H1 (cell line): ENCODE measurements at regions not wholly inside any gene's neighbourhood (a gene's known extent, or its start where the extent isn't known, plus 50 kb on each side); places are given as distances from the start of the nearest gene placed in this dataset.

Experiments
- CTCF ChIA-PET: fragments of 300-600 bp; sonication (Branson Sonifier 250); formaldehyde crosslinking; loops from one replicate; lab custom pipeline; 2021; ENCODE audit not compliant: partially characterized antibody; lab: Charles Lee
- POLR2A ChIA-PET: fragments of 300-600 bp; sonication (Branson Sonifier 250); formaldehyde crosslinking; loops from one replicate; lab custom pipeline; 2021; ENCODE audit warnings: inconsistent platforms; ENCODE audit not compliant: partially characterized antibody; lab: Charles Lee
- DNase-seq, 2 experiments: peaks; one replicate each; pipeline versions ENCODE4 v3.0.0 to v3.0.0-alpha.2; 2010 to 2022; ENCODE audit warnings: low spot score in 2 of 2, low read depth in 1 of 2, mixed read lengths in 1 of 2
- FAIRE-seq: peaks from 2 replicates; lab custom pipeline; 2011; peaks lifted over from hg19 to GRCh38; lab: Jason Lieb, UNC
- H2AFZ ChIP-seq: 2 replicates; pipeline ENCODE4 v1.8.1; 2012; ENCODE audit warnings: low read length, inconsistent platforms
- H2AK5ac ChIP-seq: 2 replicates; pipeline ENCODE4 v1.6.1; 2013; ENCODE audit warnings: low read depth, low read length
- H2BK120ac ChIP-seq: replicated peaks from 2 replicates; pipeline ENCODE3; 2013; ENCODE audit warnings: low read depth, low read length, inconsistent platforms
- H2BK12ac ChIP-seq: 2 replicates; pipeline ENCODE4 v1.6.1; 2013; ENCODE audit warnings: low read depth, low read length
- H2BK15ac ChIP-seq: 2 replicates; pipeline ENCODE4 v1.6.1; 2013; ENCODE audit warnings: low read length
- H2BK20ac ChIP-seq: 2 replicates; pipeline ENCODE4 v1.6.1; 2013; ENCODE audit warnings: low read length
- H2BK5ac ChIP-seq: 2 replicates; pipeline ENCODE4 v1.6.1; 2013; ENCODE audit warnings: low read depth, low read length
- H3K14ac ChIP-seq: 2 replicates; pipeline ENCODE4 v1.6.1; 2013; ENCODE audit warnings: inconsistent platforms; ENCODE audit not compliant: insufficient read length
- H3K18ac ChIP-seq: 2 replicates; pipeline ENCODE4 v1.6.1; 2013; ENCODE audit warnings: low read length; ENCODE audit errors: extremely low read depth
- H3K23ac ChIP-seq: 2 replicates; pipeline ENCODE4 v1.6.1; 2013; ENCODE audit warnings: inconsistent platforms; ENCODE audit not compliant: insufficient read length
- H3K23me2 ChIP-seq: 2 replicates; pipeline ENCODE4 v1.6.1; 2013; ENCODE audit warnings: low read depth, low read length
- H3K27ac ChIP-seq: 2 replicates; pipeline ENCODE4 v1.6.1; 2011; ENCODE audit warnings: low read depth, low read length, inconsistent platforms
- H3K27me3 ChIP-seq, 4 experiments: replicated peaks in 1 of 4; 1 replicate in 1 of 4; 2 replicates in 3 of 4; pipeline versions ENCODE4 v1.6.1 to v1.8.1; 2011 to 2013; ENCODE audit warnings: low read length in 3 of 4, mild to moderate bottlenecking in 3 of 4, inconsistent platforms in 2 of 4, mixed read lengths in 2 of 4, moderate library complexity in 1 of 4; ENCODE audit not compliant: control insufficient read depth in 3 of 4, insufficient read depth in 3 of 4; ENCODE audit errors: extremely low read depth in 1 of 4
- H3K36me3 ChIP-seq, 4 experiments: 2 replicates each; pipeline versions ENCODE4 v1.6.1 to v1.8.1; 2011 to 2013; ENCODE audit warnings: mild to moderate bottlenecking in 4 of 4, low read length in 3 of 4, moderate library complexity in 2 of 4, control low read depth in 1 of 4, inconsistent platforms in 1 of 4; ENCODE audit not compliant: insufficient read depth in 4 of 4, control insufficient read depth in 2 of 4
- H3K4ac ChIP-seq: replicated peaks from 2 replicates; pipeline ENCODE3; 2013; ENCODE audit warnings: low read length, low read depth, mixed read lengths, inconsistent platforms; ENCODE audit not compliant: insufficient read length
- H3K4me1 ChIP-seq, 4 experiments: replicated peaks in 1 of 4; 1 replicate in 1 of 4; 2 replicates in 3 of 4; pipeline versions ENCODE4 v1.6.1 to v1.8.1; 2011 to 2013; ENCODE audit warnings: low read length in 3 of 4, inconsistent platforms in 2 of 4, mixed read lengths in 1 of 4; ENCODE audit not compliant: insufficient read depth in 4 of 4, control insufficient read depth in 3 of 4
- H3K4me2 ChIP-seq, 2 experiments: 2 replicates each; pipeline versions ENCODE4 v1.6.1 to v1.8.1; 2011 to 2013; ENCODE audit warnings: low read depth in 2 of 2, low read length in 2 of 2, control low read depth in 1 of 2, inconsistent platforms in 1 of 2, mild to moderate bottlenecking in 1 of 2; ENCODE audit not compliant: insufficient read depth in 1 of 2
- H3K4me3 ChIP-seq, 4 experiments: fragments of 200-600, 300-600 bp in 1 of 4; sonication (generic), shearing (Covaris generic), sonication (Bioruptor Twin) in 1 of 4; 2 replicates each; pipeline versions ENCODE4 v1.5.1 to v1.8.1; 2011 to 2016; ENCODE audit warnings: low read length in 4 of 4, low read depth in 3 of 4, control low read depth in 2 of 4, inconsistent platforms in 2 of 4, mild to moderate bottlenecking in 2 of 4, mixed read lengths in 1 of 4, moderate library complexity in 1 of 4; ENCODE audit not compliant: insufficient read depth in 2 of 4; ENCODE audit errors: extremely low read depth in 1 of 4
- H3K56ac ChIP-seq: replicated peaks from 2 replicates; pipeline ENCODE3; 2013; ENCODE audit warnings: low read depth, mild to moderate bottlenecking, mixed read lengths, low read length, inconsistent platforms; ENCODE audit not compliant: insufficient read length
- H3K79me1 ChIP-seq: 2 replicates; pipeline ENCODE4 v1.6.1; 2013; ENCODE audit warnings: low read depth, low read length, control low read depth
- H3K79me2 ChIP-seq, 2 experiments: 2 replicates each; pipeline versions ENCODE4 v1.6.1 to v1.8.1; 2012 to 2013; ENCODE audit warnings: low read length in 2 of 2, mild to moderate bottlenecking in 2 of 2, inconsistent platforms in 1 of 2; ENCODE audit not compliant: insufficient read depth in 2 of 2, control insufficient read depth in 1 of 2
- H3K9ac ChIP-seq, 4 experiments: replicated peaks in 1 of 4; 1 replicate in 1 of 4; 2 replicates in 3 of 4; pipeline versions ENCODE4 v1.6.1 to v1.8.1; 2011 to 2013; ENCODE audit warnings: low read depth in 3 of 4, low read length in 3 of 4, control low read depth in 2 of 4, mild to moderate bottlenecking in 2 of 4, moderate library complexity in 2 of 4, inconsistent platforms in 1 of 4; ENCODE audit errors: extremely low read depth in 1 of 4
- H3K9me3 ChIP-seq, 2 experiments: 2 replicates each; pipeline versions ENCODE4 v1.6.1 to v1.8.1; 2012 to 2013; ENCODE audit warnings: mild to moderate bottlenecking in 2 of 2, moderate library complexity in 2 of 2, control low read depth in 1 of 2, inconsistent platforms in 1 of 2, low read depth in 1 of 2, low read length in 1 of 2, mixed read lengths in 1 of 2; ENCODE audit not compliant: insufficient read depth in 2 of 2
- H4K20me1 ChIP-seq, 2 experiments: replicated peaks in 1 of 2; 2 replicates each; pipeline versions ENCODE3 to v1.8.1; 2011 to 2013; ENCODE audit warnings: inconsistent platforms in 2 of 2, low read length in 2 of 2, mild to moderate bottlenecking in 1 of 2; ENCODE audit not compliant: insufficient read depth in 2 of 2, control insufficient read depth in 1 of 2
- H4K5ac ChIP-seq: 2 replicates; pipeline ENCODE4 v1.6.1; 2013; ENCODE audit warnings: low read length, low read depth, mixed read lengths, inconsistent platforms; ENCODE audit not compliant: insufficient read length
- H4K8ac ChIP-seq: 2 replicates; pipeline ENCODE4 v1.8.0; 2013; ENCODE audit warnings: mild to moderate bottlenecking, moderate library complexity, low read length, inconsistent platforms; ENCODE audit not compliant: insufficient read depth; ENCODE audit errors: extremely low read depth
- H4K91ac ChIP-seq: replicated peaks from 2 replicates; pipeline ENCODE3; 2013; ENCODE audit warnings: low read length, mixed read lengths, inconsistent platforms; ENCODE audit not compliant: insufficient read length
- EGR1 ChIP-seq: IDR thresholded peaks from 2 replicates; pipeline ENCODE4 v1.6.1; 2011; ENCODE audit warnings: low read depth, low read length, borderline replicate concordance
- MAFK ChIP-seq: IDR thresholded peaks from 2 replicates; pipeline ENCODE4 v1.6.1; 2012; ENCODE audit warnings: low read depth, mild to moderate bottlenecking, improper control_type of control experiment, low read length
- MAX ChIP-seq: IDR thresholded peaks from 2 replicates; pipeline ENCODE4 v1.6.1; 2012; ENCODE audit warnings: inconsistent platforms
- NANOG ChIP-seq: IDR thresholded peaks from 2 replicates; pipeline ENCODE4 v1.6.1; 2011; ENCODE audit warnings: low read length, low read depth, mild to moderate bottlenecking, inconsistent platforms; ENCODE audit not compliant: insufficient read depth, poor library complexity, severe bottlenecking
- RNF2 ChIP-seq: fragments of 200-900, 300-1000 bp; sonication (generic); IDR thresholded peaks from 2 replicates; pipeline ENCODE4 v1.7.1; 2016; ENCODE audit warnings: borderline replicate concordance, low read depth, mild to moderate bottlenecking, antibody characterized with exemption, low read length; ENCODE audit not compliant: poor library complexity, severe bottlenecking; ENCODE audit errors: missing control alignments
- SP1 ChIP-seq: IDR thresholded peaks from 2 replicates; pipeline ENCODE4 v1.6.1; 2011; ENCODE audit warnings: low read depth, low read length
- TAF1 ChIP-seq: IDR thresholded peaks from 2 replicates; pipeline ENCODE4 v1.6.1; 2011; ENCODE audit warnings: mild to moderate bottlenecking, low read depth, low read length
- YY1 ChIP-seq: IDR thresholded peaks from 2 replicates; pipeline ENCODE4 v1.6.1; 2011; ENCODE audit warnings: low read depth, mild to moderate bottlenecking, low read length
- ZNF274 ChIP-seq: IDR thresholded peaks from 2 replicates; pipeline ENCODE4 v1.7.0; 2012; ENCODE audit warnings: low read length, borderline replicate concordance; ENCODE audit errors: extremely low read depth
- WGBS, 2 experiments: shearing (Covaris generic) in 1 of 2; methylation state at CpG; one replicate each; pipeline versions ENCODE4 v1.1.6 to v1.1.7; 2013 to 2015; ENCODE audit warnings: low lambda C conversion rate in 2 of 2, mixed read lengths in 2 of 2, inconsistent platforms in 1 of 2, low coverage in 1 of 2, missing lambda C conversion rate in 1 of 2; ENCODE audit not compliant: insufficient replicate concordance in 2 of 2, insufficient coverage in 1 of 2, insufficient read length in 1 of 2; ENCODE audit errors: extremely low coverage in 1 of 2, missing lambda C conversion rate in 1 of 2; 5-methylcytosine and 5-hydroxymethylcytosine counted together

GRCh38 chr15:91521996-91522395, 331.5 kb upstream of the SLCO3A1 start:
- Histone ChIP-seq H4K5ac (no peak overlapping the region), H3K4ac (no peak overlapping the region), H3K4me1 (no peaks in the 10 kb centered on the region), H2BK20ac (no peak overlapping the region), H3K79me2 (no peaks in the 10 kb centered on the region), H2BK12ac (no peak overlapping the region), H4K8ac (no peak overlapping the region), H2BK120ac (no peak overlapping the region), H3K23me2 (no peaks in the 10 kb centered on the region), H3K9ac (no peak overlapping the region), H2BK5ac (no peak overlapping the region), H3K4me2 (no peak overlapping the region), H3K36me3 (no peaks in the 10 kb centered on the region), H4K20me1 (no peaks in the 10 kb centered on the region), H3K23ac (no peak overlapping the region), H3K27me3 (no peaks in the 10 kb centered on the region), H2AFZ (no peak overlapping the region), H3K56ac (no peak overlapping the region), H3K9me3 (peaks cover 9 to 12% of the 10 kb centered on the region in 2 experiments; a peak in 3 of 4 replicates), H3K14ac (no peak overlapping the region), H3K18ac (no peak overlapping the region), H2BK15ac (no peak overlapping the region), H3K27ac (no peak overlapping the region), H3K79me1 (no peaks in the 10 kb centered on the region), H4K91ac (no peak overlapping the region), H2AK5ac (no peak overlapping the region), H3K4me3 (no peak overlapping the region)
- no peak for TF ChIP-seq YY1
- no peak for TF ChIP-seq MAX
- TF ChIP-seq MAFK = no peak
- TF ChIP-seq RNF2 = no peak
- TF ChIP-seq NANOG = no peak
- no peak for TF ChIP-seq SP1
- no peak for TF ChIP-seq EGR1
- no peak for TF ChIP-seq ZNF274
- TF ChIP-seq TAF1 = no peak
- ChIA-PET POLR2A (no interaction called here), CTCF (interaction anchor here (1.0 to 1.2 kb wide), 5 partner anchors 13 to 250 kb away, joined by 3 to 5 read pairs (median 3); no protein-coding TSS in a partner anchor)
- 95% methylated on average over 2 of the region's 2 CpGs; no CpG with 5 or more reads in 1 of the 2 experiments for WGBS, 2 experiments
- FAIRE-seq (no peak), DNase-seq (no peak)
